ENCODE measurements at regions not wholly inside any gene's neighbourhood (a gene's known extent, or its start where the extent isn't known, plus 50 kb on each side); places are given as distances from the start of the nearest gene placed in this dataset.

DNA sequence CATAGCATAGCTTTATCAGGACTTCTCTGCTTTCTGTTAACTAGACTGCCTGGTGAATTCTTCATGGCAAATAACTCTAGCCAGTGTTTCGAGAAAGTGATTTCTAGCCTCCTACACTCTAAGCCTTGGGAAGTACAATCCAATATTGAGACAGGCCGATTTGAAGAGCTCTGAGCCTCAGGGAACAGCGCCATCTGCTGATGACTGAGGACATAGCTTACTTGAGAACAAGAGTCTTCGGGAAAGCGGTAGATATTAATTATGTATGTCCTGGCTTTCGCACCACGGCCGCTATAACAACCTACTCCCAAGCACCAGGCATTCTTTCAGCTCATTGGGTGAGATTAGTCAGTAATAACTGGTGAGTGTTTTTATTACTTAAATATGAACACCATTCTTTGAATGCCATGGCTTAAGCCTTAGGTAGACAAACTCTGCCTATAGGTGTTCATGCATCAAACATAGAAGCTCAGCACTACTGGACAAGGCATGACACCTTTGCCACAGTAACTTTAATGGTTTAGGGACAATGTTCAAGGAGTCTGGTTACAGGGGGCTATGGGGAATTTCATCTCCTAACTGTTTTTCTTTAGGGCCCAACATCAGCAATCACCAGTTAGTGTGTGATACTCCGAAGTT, 518.6 kb downstream of the BMP2 start:
- no peaks in the 10 kb centered on the region for H3K4me1 ChIP-seq (ENCODE audit: control insufficient read depth, insufficient read depth, low read length)
- CTCF ChIA-PET, result interaction anchor here (0.6 to 2.1 kb wide), 51 partner anchors 9 to 1437 kb away, joined by 3 to 9 read pairs (median 3); partner anchors contain the start of gene BMP2
- H3K9me3 ChIP-seq (ENCODE audit: control insufficient read depth, insufficient read depth, low read depth, low read length), result no peaks in the 10 kb centered on the region
- TF ChIP-seq ZNF654 (tag by site-specific recombination; IDR thresholded peaks at IDR 0.05; ENCODE audit: low read depth), result peak; percentile 53
- TF ChIP-seq, protein P1, sequence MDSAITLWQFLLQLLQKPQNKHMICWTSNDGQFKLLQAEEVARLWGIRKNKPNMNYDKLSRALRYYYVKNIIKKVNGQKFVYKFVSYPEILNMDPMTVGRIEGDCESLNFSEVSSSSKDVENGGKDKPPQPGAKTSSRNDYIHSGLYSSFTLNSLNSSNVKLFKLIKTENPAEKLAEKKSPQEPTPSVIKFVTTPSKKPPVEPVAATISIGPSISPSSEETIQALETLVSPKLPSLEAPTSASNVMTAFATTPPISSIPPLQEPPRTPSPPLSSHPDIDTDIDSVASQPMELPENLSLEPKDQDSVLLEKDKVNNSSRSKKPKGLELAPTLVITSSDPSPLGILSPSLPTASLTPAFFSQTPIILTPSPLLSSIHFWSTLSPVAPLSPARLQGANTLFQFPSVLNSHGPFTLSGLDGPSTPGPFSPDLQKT (IDR thresholded peaks at IDR 0.05; ENCODE audit: borderline replicate concordance, low read depth, low read length), result no peak
- POLR2A ChIA-PET, result no interaction called here
- no peak overlapping the region for H3K27ac ChIP-seq (ENCODE audit: extremely low read depth, low read depth, low read length)
- no peaks in the 10 kb centered on the region for H3K36me3 ChIP-seq (ENCODE audit: control insufficient read depth in 2 of 2, insufficient read depth in 1 of 2, low read length in 2 of 2)
- no peak overlapping the region for H3K4me3 ChIP-seq (ENCODE audit: low read depth, low read length)

- no peaks in the 10 kb centered on the region for H3K9me3 ChIP-seq (ENCODE audit: control insufficient read depth, insufficient read depth, low read depth, low read length)
- ChIA-PET CTCF (no interaction called here), POLR2A (no interaction called here)
- H3K4me1 ChIP-seq (ENCODE audit: control insufficient read depth, insufficient read depth, low read length), result no peaks in the 10 kb centered on the region
- no peak overlapping the region for H3K27ac ChIP-seq (ENCODE audit: extremely low read depth, low read depth, low read length)
- H3K36me3 ChIP-seq (ENCODE audit: control insufficient read depth in 2 of 2, insufficient read depth in 1 of 2, low read length in 2 of 2), result no peaks in the 10 kb centered on the region
- no peak overlapping the region for H3K4me3 ChIP-seq (ENCODE audit: low read depth, low read length)
- TF ChIP-seq ZNF776 (tag by site-specific recombination; IDR thresholded peaks at IDR 0.05; ENCODE audit: borderline replicate concordance) (no peak), ZNF626 (tag by site-specific recombination; IDR thresholded peaks at IDR 0.05) (no peak), ZFP3 (tag by site-specific recombination; IDR thresholded peaks at IDR 0.05; ENCODE audit: low read depth) (no peak), ZNF366 (tag by site-specific recombination; conservative IDR thresholded peaks at IDR 0.05) (no peak), ZFP37 (tag by site-specific recombination; IDR thresholded peaks at IDR 0.05) (no peak), GLI2 (tag by site-specific recombination; IDR thresholded peaks at IDR 0.05; ENCODE audit: borderline replicate concordance, low read depth) (no peak), HOXA7 (CRISPR knock-in tag; IDR thresholded peaks at IDR 0.05; ENCODE audit: borderline replicate concordance) (no peak), ZNF350 (tag by site-specific recombination; IDR thresholded peaks at IDR 0.05) (no peak), ZNF585B (tag by site-specific recombination; IDR thresholded peaks at IDR 0.05) (no peak), ZNF157 (tag by site-specific recombination; IDR thresholded peaks at IDR 0.05) (no peak), ZNF223 (tag by site-specific recombination; IDR thresholded peaks at IDR 0.05) (no peak), ZNF19 (tag by site-specific recombination; IDR thresholded peaks at IDR 0.05; ENCODE audit: low read depth) (no peak), ZNF677 (tag by site-specific recombination; IDR thresholded peaks at IDR 0.05) (no peak), ZNF214 (tag by site-specific recombination; IDR thresholded peaks at IDR 0.05; ENCODE audit: borderline replicate concordance) (no peak), GFI1B (tag by site-specific recombination; IDR thresholded peaks at IDR 0.05) (no peak), ZNF544 (tag by site-specific recombination; IDR thresholded peaks at IDR 0.05) (no peak), KLF9 (tag by site-specific recombination; IDR thresholded peaks at IDR 0.05; ENCODE audit: low read depth) (no peak)
- TF ChIP-seq, protein P2, sequence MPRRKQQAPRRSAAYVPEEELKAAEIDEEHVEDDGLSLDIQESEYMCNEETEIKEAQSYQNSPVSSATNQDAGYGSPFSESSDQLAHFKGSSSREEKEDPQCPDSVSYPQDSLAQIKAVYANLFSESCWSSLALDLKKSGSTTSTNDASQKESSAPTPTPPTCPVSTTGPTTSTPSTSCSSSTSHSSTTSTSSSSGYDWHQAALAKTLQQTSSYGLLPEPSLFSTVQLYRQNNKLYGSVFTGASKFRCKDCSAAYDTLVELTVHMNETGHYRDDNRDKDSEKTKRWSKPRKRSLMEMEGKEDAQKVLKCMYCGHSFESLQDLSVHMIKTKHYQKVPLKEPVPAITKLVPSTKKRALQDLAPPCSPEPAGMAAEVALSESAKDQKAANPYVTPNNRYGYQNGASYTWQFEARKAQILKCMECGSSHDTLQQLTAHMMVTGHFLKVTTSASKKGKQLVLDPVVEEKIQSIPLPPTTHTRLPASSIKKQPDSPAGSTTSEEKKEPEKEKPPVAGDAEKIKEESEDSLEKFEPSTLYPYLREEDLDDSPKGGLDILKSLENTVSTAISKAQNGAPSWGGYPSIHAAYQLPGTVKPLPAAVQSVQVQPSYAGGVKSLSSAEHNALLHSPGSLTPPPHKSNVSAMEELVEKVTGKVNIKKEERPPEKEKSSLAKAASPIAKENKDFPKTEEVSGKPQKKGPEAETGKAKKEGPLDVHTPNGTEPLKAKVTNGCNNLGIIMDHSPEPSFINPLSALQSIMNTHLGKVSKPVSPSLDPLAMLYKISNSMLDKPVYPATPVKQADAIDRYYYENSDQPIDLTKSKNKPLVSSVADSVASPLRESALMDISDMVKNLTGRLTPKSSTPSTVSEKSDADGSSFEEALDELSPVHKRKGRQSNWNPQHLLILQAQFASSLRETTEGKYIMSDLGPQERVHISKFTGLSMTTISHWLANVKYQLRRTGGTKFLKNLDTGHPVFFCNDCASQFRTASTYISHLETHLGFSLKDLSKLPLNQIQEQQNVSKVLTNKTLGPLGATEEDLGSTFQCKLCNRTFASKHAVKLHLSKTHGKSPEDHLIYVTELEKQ (tag by site-specific recombination; IDR thresholded peaks at IDR 0.05; ENCODE audit: borderline replicate concordance), result no peak
- TF ChIP-seq, protein P3, sequence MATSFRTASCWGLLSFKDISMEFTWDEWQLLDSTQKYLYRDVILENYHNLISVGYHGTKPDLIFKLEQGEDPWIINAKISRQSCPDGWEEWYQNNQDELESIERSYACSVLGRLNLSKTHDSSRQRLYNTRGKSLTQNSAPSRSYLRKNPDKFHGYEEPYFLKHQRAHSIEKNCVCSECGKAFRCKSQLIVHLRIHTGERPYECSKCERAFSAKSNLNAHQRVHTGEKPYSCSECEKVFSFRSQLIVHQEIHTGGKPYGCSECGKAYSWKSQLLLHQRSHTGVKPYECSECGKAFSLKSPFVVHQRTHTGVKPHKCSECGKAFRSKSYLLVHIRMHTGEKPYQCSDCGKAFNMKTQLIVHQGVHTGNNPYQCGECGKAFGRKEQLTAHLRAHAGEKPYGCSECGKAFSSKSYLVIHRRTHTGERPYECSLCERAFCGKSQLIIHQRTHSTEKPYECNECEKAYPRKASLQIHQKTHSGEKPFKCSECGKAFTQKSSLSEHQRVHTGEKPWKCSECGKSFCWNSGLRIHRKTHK (tag by site-specific recombination; IDR thresholded peaks at IDR 0.05), result no peak
These were observed 523.9 kb downstream of the BMP2 start for GRCh38 chr20:7291323-7291943.
